Duodenal mucosa (tissue), 2 donors: ENCODE measurements at regions not wholly inside any gene's neighbourhood (a gene's known extent, or its start where the extent isn't known, plus 50 kb on each side); places are given as distances from the start of the nearest gene placed in this dataset.

Source experiments
- H3K27ac ChIP-seq: one replicate; pipeline ENCODE4 v1.7.0; 2013; ENCODE audit warnings: low read depth, low read length
- H3K27me3 ChIP-seq, 2 donors: one replicate each; pipeline ENCODE4 v1.7.0; 2013; ENCODE audit warnings: low read length in 2 of 2, control low read depth in 1 of 2; ENCODE audit not compliant: insufficient read depth in 2 of 2, control insufficient read depth in 1 of 2
- H3K36me3 ChIP-seq, 2 donors: one replicate each; pipeline ENCODE4 v1.7.0; 2013; ENCODE audit warnings: low read length in 2 of 2, control low read depth in 1 of 2; ENCODE audit not compliant: insufficient read depth in 2 of 2, control insufficient read depth in 1 of 2
- H3K4me1 ChIP-seq, 2 donors: one replicate each; pipeline ENCODE4 v1.7.0; 2013; ENCODE audit warnings: low read length in 2 of 2, control low read depth in 1 of 2; ENCODE audit not compliant: insufficient read depth in 2 of 2, control insufficient read depth in 1 of 2
- H3K4me3 ChIP-seq, 2 donors: one replicate each; pipeline ENCODE4 v1.7.0; 2013; ENCODE audit warnings: low read length in 2 of 2, low read depth in 1 of 2
- H3K9ac ChIP-seq, 2 donors: one replicate each; pipeline ENCODE4 v1.7.0; 2013; ENCODE audit warnings: low read length in 2 of 2, low read depth in 1 of 2
- H3K9me3 ChIP-seq, 2 donors: one replicate each; pipeline ENCODE4 v1.7.0; 2013; ENCODE audit warnings: low read length in 2 of 2, control low read depth in 1 of 2; ENCODE audit not compliant: control insufficient read depth in 1 of 2

- H3K36me3 ChIP-seq = no peaks in the 10 kb centered on the region
- H3K27me3 ChIP-seq = no peaks in the 10 kb centered on the region
- H3K9ac ChIP-seq = no peak overlapping the region
- no peak overlapping the region for H3K27ac ChIP-seq
- H3K4me1 ChIP-seq = no peaks in the 10 kb centered on the region
- no peaks in the 10 kb centered on the region for H3K9me3 ChIP-seq
- no peak overlapping the region for H3K4me3 ChIP-seq
Measured at GRCh38 chr6:132017942-132018341, 66.8 kb upstream of the CCN2 start.

GRCh38 chr6:132016396-132016795, 65.2 kb upstream of the CCN2 start:
- Histone ChIP-seq H3K27me3 (no peaks in the 10 kb centered on the region), H3K9me3 (no peaks in the 10 kb centered on the region), H3K4me1 (no peaks in the 10 kb centered on the region), H3K9ac (no peak overlapping the region), H3K27ac (no peak overlapping the region), H3K4me3 (no peak overlapping the region), H3K36me3 (no peaks in the 10 kb centered on the region)

DNA sequence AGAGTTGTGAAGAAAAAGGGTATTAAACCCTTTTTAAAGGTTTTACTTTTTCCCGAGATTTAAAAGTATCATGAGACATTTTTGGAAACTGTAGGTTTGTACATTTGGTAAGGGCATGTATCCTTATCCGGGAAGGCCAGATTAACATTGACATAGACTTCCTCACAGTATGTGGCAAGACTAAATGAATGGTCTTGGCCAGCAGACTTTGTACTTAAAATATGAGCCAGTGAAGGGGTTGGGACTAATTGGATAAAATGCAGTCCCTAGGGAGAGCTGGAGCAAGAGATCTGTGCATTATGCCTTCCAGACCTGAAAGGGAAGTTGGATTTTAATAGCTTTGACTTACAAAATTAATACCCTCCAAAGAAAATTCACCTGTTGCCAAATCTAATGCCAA, 60.4 kb upstream of the CCN2 start:
- no peak overlapping the region for H3K27ac ChIP-seq
- H3K4me1 ChIP-seq = no peaks in the 10 kb centered on the region
- no peak overlapping the region for H3K4me3 ChIP-seq
- H3K9me3 ChIP-seq = no peaks in the 10 kb centered on the region
- H3K27me3 ChIP-seq = no peaks in the 10 kb centered on the region
- no peaks in the 10 kb centered on the region for H3K36me3 ChIP-seq
- no peak overlapping the region for H3K9ac ChIP-seq

GRCh38 chr6:132009175-132009574, 58.0 kb upstream of the CCN2 start:
- Histone ChIP-seq H3K36me3 (no peaks in the 10 kb centered on the region), H3K27ac (no peak overlapping the region), H3K4me1 (peaks cover 5 to 6% of the 10 kb centered on the region in 2 donors), H3K9ac (no peak overlapping the region), H3K27me3 (no peaks in the 10 kb centered on the region), H3K4me3 (no peak overlapping the region), H3K9me3 (no peaks in the 10 kb centered on the region)

DNA sequence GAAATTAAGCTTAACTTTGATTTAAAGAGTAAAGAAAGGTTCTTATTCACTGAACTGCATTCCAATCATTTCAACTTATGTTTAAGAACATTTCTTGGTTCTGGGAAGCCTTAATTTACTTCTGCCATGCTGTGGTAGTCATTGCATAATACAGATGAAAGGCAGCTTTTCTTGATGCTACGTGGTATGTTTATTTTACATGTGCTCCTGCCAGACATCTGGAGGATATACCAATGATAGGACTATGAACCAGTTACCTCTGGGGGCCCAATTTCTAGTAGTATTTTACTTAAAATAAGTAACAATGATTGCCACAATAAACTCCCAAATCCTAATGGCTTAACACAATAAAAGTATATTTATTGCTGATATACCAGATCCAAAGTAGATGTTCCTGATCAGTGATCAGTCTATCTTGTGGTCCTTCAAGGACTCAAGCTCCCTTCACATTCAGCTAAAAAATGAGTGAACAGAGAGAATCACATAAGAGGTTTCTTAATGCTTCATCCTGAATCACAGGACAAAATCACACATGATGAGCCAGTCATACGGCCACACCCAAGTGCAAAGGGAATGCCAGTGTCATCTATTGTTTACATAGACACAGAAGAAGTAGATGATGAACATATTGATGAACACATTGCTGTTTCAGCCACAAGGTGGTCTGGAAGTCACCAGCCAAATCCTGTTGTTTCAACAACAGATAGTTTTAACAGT, 56.5 kb upstream of the CCN2 start:
- H3K9ac ChIP-seq = no peak overlapping the region
- H3K36me3 ChIP-seq = no peaks in the 10 kb centered on the region
- H3K27me3 ChIP-seq = no peaks in the 10 kb centered on the region
- peaks cover 5 to 6% of the 10 kb centered on the region in 2 donors for H3K4me1 ChIP-seq
- H3K4me3 ChIP-seq = no peak overlapping the region
- H3K9me3 ChIP-seq = peaks cover 3 to 10% of the 10 kb centered on the region in 2 donors
- no peak overlapping the region for H3K27ac ChIP-seq

DNA sequence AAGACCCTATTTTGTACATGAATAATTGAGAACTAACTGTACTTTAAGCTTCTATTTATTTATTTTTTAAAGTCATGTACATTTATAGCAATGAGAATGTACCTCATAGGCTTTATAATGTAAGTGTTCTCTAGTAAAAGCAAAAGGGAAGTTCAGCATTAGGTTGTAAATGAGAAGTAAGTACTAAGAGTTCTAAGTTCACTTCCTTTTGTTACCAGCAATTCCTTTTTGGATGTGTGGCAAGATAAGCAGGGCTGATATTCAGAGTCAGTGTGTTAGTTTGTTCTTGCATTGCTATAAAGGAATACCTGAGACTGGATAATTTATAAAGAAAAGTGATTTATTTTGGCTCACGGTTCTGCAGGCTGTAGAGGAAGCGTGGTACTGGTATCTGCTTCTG, 54.0 kb upstream of the CCN2 start:
- Histone ChIP-seq H3K4me1 (peaks cover 5 to 6% of the 10 kb centered on the region in 2 donors), H3K9me3 (peaks cover 3 to 10% of the 10 kb centered on the region in 2 donors), H3K9ac (no peak overlapping the region), H3K27me3 (no peaks in the 10 kb centered on the region), H3K27ac (no peak overlapping the region), H3K4me3 (no peak overlapping the region), H3K36me3 (no peaks in the 10 kb centered on the region)

DNA sequence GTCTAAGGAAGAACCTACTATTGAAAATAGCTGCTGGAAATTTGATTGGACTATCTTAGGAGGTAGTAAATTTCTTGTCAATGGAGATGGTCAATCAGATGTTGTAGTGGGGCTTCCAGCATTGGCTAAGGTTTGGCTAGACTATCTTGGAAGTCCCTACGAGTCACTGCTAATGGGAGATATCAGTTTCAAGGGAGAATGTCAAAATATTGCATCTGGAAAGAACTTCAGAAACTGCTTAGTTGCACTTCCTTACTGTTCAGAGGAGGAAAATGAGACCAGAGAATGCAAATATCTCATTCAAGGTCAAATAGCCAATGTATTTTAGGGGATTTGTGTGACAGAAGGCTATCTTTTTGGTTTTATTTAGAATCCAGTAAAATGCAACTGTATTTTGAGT, 53.5 kb upstream of the CCN2 start:
- Histone ChIP-seq H3K9me3 (peaks cover 3 to 10% of the 10 kb centered on the region in 2 donors), H3K36me3 (no peaks in the 10 kb centered on the region), H3K27me3 (no peaks in the 10 kb centered on the region), H3K4me3 (no peak overlapping the region), H3K9ac (no peak overlapping the region), H3K4me1 (peaks cover 5 to 6% of the 10 kb centered on the region in 2 donors), H3K27ac (no peak overlapping the region)

DNA sequence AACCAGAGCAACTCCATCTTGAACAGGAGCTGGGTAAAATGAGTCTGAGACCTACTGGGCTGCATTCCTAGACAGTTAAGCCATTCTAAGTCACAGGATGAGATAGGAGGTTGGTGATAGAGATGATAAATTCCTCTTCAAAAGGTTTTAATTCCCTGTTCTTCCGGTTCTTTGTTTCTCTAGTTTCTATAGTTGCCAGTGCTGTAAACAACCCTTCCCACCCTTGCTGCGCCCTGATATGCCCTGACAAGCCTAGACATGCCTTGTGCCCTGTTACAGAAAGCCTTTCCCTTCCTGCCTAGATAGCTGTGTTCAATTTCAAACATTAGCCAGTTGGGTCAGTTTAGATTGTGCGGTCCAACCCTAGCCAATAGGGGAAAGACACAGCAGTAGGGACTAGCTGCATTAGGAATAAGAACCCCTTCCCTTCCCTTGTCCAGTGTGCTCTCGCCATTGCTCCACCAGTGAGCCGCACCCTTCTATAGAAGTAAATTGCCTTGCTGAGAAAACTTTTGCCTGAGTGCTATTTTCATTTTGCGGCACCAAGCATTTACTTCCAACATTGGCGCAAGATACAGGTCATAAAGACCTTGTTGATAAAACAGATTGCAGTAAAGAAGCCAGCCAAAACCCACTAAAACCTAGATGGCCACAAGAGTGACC, 52.5 kb upstream of the CCN2 start:
- H3K27me3 ChIP-seq = no peaks in the 10 kb centered on the region
- no peak overlapping the region for H3K9ac ChIP-seq
- H3K36me3 ChIP-seq = no peaks in the 10 kb centered on the region
- H3K4me3 ChIP-seq = no peak overlapping the region
- no peak overlapping the region for H3K27ac ChIP-seq
- H3K4me1 ChIP-seq = peaks cover 5 to 6% of the 10 kb centered on the region in 2 donors
- peaks cover 3 to 10% of the 10 kb centered on the region in 2 donors for H3K9me3 ChIP-seq
